ENCODE measurements at regions not wholly inside any gene's neighbourhood (a gene's known extent, or its start where the extent isn't known, plus 50 kb on each side); places are given as distances from the start of the nearest gene placed in this dataset.
"Not testable (repeated sequence)": the region's sequence is repeated elsewhere in the genome, so short reads cannot be mapped to it uniquely, and the experiment has no call there.

- H3K27me3 ChIP-seq (ENCODE audit: control insufficient read depth in 1 of 2, insufficient read depth in 2 of 2, low read length in 2 of 2) = no peaks in the 10 kb centered on the region
- 86 to 91% methylated on average over 3 of the region's 3 CpGs for WGBS, 2 donors
- peak overlapping the region in 1 of 2 donors; percentile 37 for H3K27ac ChIP-seq (ENCODE audit: low read depth in 2 of 2, low read length in 1 of 2)
- H3K4me3 ChIP-seq (ENCODE audit: low read depth in 1 of 2, low read length in 2 of 2) = no peak overlapping the region
- H3K9me3 ChIP-seq (ENCODE audit: control insufficient read depth in 2 of 2, insufficient read depth in 1 of 2, low read depth in 1 of 2, low read length in 1 of 2) = no peaks in the 10 kb centered on the region
- H3K4me1 ChIP-seq (ENCODE audit: control insufficient read depth in 2 of 2, insufficient read depth in 2 of 2, low read length in 1 of 2) = peaks cover 0 to 4% of the 10 kb centered on the region in 2 donors
- no peaks in the 10 kb centered on the region for H3K36me3 ChIP-seq (ENCODE audit: control insufficient read depth in 2 of 2, insufficient read depth in 2 of 2, low read length in 1 of 2)
Measured at GRCh38 chr2:62654876-62655359, 50.6 kb upstream of the EHBP1 start.

- H3K4me1 ChIP-seq (ENCODE audit: control insufficient read depth in 2 of 2, insufficient read depth in 2 of 2, low read length in 1 of 2) = peaks cover 0 to 4% of the 10 kb centered on the region in 2 donors
- no peaks in the 10 kb centered on the region for H3K36me3 ChIP-seq (ENCODE audit: control insufficient read depth in 2 of 2, insufficient read depth in 2 of 2, low read length in 1 of 2)
- WGBS, 2 donors = 67 to 71% methylated on average over 3 of the region's 3 CpGs
- H3K27ac ChIP-seq (ENCODE audit: low read depth in 2 of 2, low read length in 1 of 2) = no peak overlapping the region
- H3K27me3 ChIP-seq (ENCODE audit: control insufficient read depth in 1 of 2, insufficient read depth in 2 of 2, low read length in 2 of 2) = no peaks in the 10 kb centered on the region
- H3K9me3 ChIP-seq (ENCODE audit: control insufficient read depth in 2 of 2, insufficient read depth in 1 of 2, low read depth in 1 of 2, low read length in 1 of 2) = no peaks in the 10 kb centered on the region
- H3K4me3 ChIP-seq (ENCODE audit: low read depth in 1 of 2, low read length in 2 of 2) = no peak overlapping the region
Measured at GRCh38 chr2:62654423-62654791, 51.1 kb upstream of the EHBP1 start.

- H3K27me3 ChIP-seq (ENCODE audit: control insufficient read depth in 1 of 2, insufficient read depth in 2 of 2, low read length in 2 of 2) = no peaks in the 10 kb centered on the region
- no peak overlapping the region for H3K4me3 ChIP-seq (ENCODE audit: low read depth in 1 of 2, low read length in 2 of 2)
- H3K36me3 ChIP-seq (ENCODE audit: control insufficient read depth in 2 of 2, insufficient read depth in 2 of 2, low read length in 1 of 2) = no peaks in the 10 kb centered on the region
- no peaks in the 10 kb centered on the region for H3K9me3 ChIP-seq (ENCODE audit: control insufficient read depth in 2 of 2, insufficient read depth in 1 of 2, low read depth in 1 of 2, low read length in 1 of 2)
- WGBS, 2 donors = 37 to 43% methylated on average over 5 of the region's 5 CpGs
- no peak overlapping the region for H3K27ac ChIP-seq (ENCODE audit: low read depth in 2 of 2, low read length in 1 of 2)
- H3K4me1 ChIP-seq (ENCODE audit: control insufficient read depth in 2 of 2, insufficient read depth in 2 of 2, low read length in 1 of 2) = peaks cover 0 to 4% of the 10 kb centered on the region in 2 donors
Measured at GRCh38 chr2:62653582-62654422, 51.7 kb upstream of the EHBP1 start.

- H3K36me3 ChIP-seq (ENCODE audit: control insufficient read depth in 2 of 2, insufficient read depth in 2 of 2, low read length in 1 of 2); H3K4me1 ChIP-seq (ENCODE audit: control insufficient read depth in 2 of 2, insufficient read depth in 2 of 2, low read length in 1 of 2); H3K4me3 ChIP-seq (ENCODE audit: low read depth in 1 of 2, low read length in 2 of 2); H3K27ac ChIP-seq (ENCODE audit: low read depth in 2 of 2, low read length in 1 of 2); H3K9me3 ChIP-seq (ENCODE audit: control insufficient read depth in 2 of 2, insufficient read depth in 1 of 2, low read depth in 1 of 2, low read length in 1 of 2); H3K27me3 ChIP-seq (ENCODE audit: control insufficient read depth in 1 of 2, insufficient read depth in 2 of 2, low read length in 2 of 2): not testable (repeated sequence)
- WGBS, 2 donors = 77% methylated on average over 2 of the region's 2 CpGs; no CpG with 5 or more reads in 1 of the 2 donors
Measured at GRCh38 chr2:62649087-62649486, 56.4 kb upstream of the EHBP1 start.

- no peak overlapping the region for H3K27ac ChIP-seq (ENCODE audit: low read depth in 2 of 2, low read length in 1 of 2)
- 58 to 74% methylated on average over 4 of the region's 4 CpGs for WGBS, 2 donors
- no peaks in the 10 kb centered on the region for H3K27me3 ChIP-seq (ENCODE audit: control insufficient read depth in 1 of 2, insufficient read depth in 2 of 2, low read length in 2 of 2)
- H3K4me1 ChIP-seq (ENCODE audit: control insufficient read depth in 2 of 2, insufficient read depth in 2 of 2, low read length in 1 of 2) = no peaks in the 10 kb centered on the region
- H3K4me3 ChIP-seq (ENCODE audit: low read depth in 1 of 2, low read length in 2 of 2) = no peak overlapping the region
- no peaks in the 10 kb centered on the region for H3K36me3 ChIP-seq (ENCODE audit: control insufficient read depth in 2 of 2, insufficient read depth in 2 of 2, low read length in 1 of 2)
- no peaks in the 10 kb centered on the region for H3K9me3 ChIP-seq (ENCODE audit: control insufficient read depth in 2 of 2, insufficient read depth in 1 of 2, low read depth in 1 of 2, low read length in 1 of 2)
Measured at GRCh38 chr2:62643100-62643471, 62.4 kb upstream of the EHBP1 start.

GRCh38 chr2:62642429-62643099 is 62.9 kb upstream of the EHBP1 start:
- Histone ChIP-seq H3K9me3 (ENCODE audit: control insufficient read depth in 2 of 2, insufficient read depth in 1 of 2, low read depth in 1 of 2, low read length in 1 of 2) (no peaks in the 10 kb centered on the region), H3K27ac (ENCODE audit: low read depth in 2 of 2, low read length in 1 of 2) (no peak overlapping the region), H3K4me3 (ENCODE audit: low read depth in 1 of 2, low read length in 2 of 2) (no peak overlapping the region), H3K36me3 (ENCODE audit: control insufficient read depth in 2 of 2, insufficient read depth in 2 of 2, low read length in 1 of 2) (no peaks in the 10 kb centered on the region), H3K27me3 (ENCODE audit: control insufficient read depth in 1 of 2, insufficient read depth in 2 of 2, low read length in 2 of 2) (no peaks in the 10 kb centered on the region), H3K4me1 (ENCODE audit: control insufficient read depth in 2 of 2, insufficient read depth in 2 of 2, low read length in 1 of 2) (no peaks in the 10 kb centered on the region)
- 71 to 75% methylated on average over 2 of the region's 2 CpGs for WGBS, 2 donors

GRCh38 chr2:62641936-62642335 is 63.6 kb upstream of the EHBP1 start:
- H3K36me3 ChIP-seq (ENCODE audit: control insufficient read depth in 2 of 2, insufficient read depth in 2 of 2, low read length in 1 of 2) = no peaks in the 10 kb centered on the region
- no peaks in the 10 kb centered on the region for H3K4me1 ChIP-seq (ENCODE audit: control insufficient read depth in 2 of 2, insufficient read depth in 2 of 2, low read length in 1 of 2)
- H3K4me3 ChIP-seq (ENCODE audit: low read depth in 1 of 2, low read length in 2 of 2) = no peak overlapping the region
- H3K9me3 ChIP-seq (ENCODE audit: control insufficient read depth in 2 of 2, insufficient read depth in 1 of 2, low read depth in 1 of 2, low read length in 1 of 2) = no peaks in the 10 kb centered on the region
- no peaks in the 10 kb centered on the region for H3K27me3 ChIP-seq (ENCODE audit: control insufficient read depth in 1 of 2, insufficient read depth in 2 of 2, low read length in 2 of 2)
- H3K27ac ChIP-seq (ENCODE audit: low read depth in 2 of 2, low read length in 1 of 2) = no peak overlapping the region
- WGBS, 2 donors = 48 to 57% methylated on average over 4 of the region's 4 CpGs

- H3K9me3 ChIP-seq (ENCODE audit: control insufficient read depth in 2 of 2, insufficient read depth in 1 of 2, low read depth in 1 of 2, low read length in 1 of 2) = no peaks in the 10 kb centered on the region
- no peaks in the 10 kb centered on the region for H3K4me1 ChIP-seq (ENCODE audit: control insufficient read depth in 2 of 2, insufficient read depth in 2 of 2, low read length in 1 of 2)
- no peak overlapping the region for H3K4me3 ChIP-seq (ENCODE audit: low read depth in 1 of 2, low read length in 2 of 2)
- WGBS, 2 donors = 69 to 77% methylated on average over 1 of the region's 1 CpG
- no peak overlapping the region for H3K27ac ChIP-seq (ENCODE audit: low read depth in 2 of 2, low read length in 1 of 2)
- no peaks in the 10 kb centered on the region for H3K36me3 ChIP-seq (ENCODE audit: control insufficient read depth in 2 of 2, insufficient read depth in 2 of 2, low read length in 1 of 2)
- no peaks in the 10 kb centered on the region for H3K27me3 ChIP-seq (ENCODE audit: control insufficient read depth in 1 of 2, insufficient read depth in 2 of 2, low read length in 2 of 2)
Measured at GRCh38 chr2:62641410-62641843, 64.1 kb upstream of the EHBP1 start.

GRCh38 chr2:62631160-62632085 is 74.1 kb upstream of the EHBP1 start:
- H3K27ac ChIP-seq (ENCODE audit: low read depth in 2 of 2, low read length in 1 of 2) = no peak overlapping the region
- H3K4me3 ChIP-seq (ENCODE audit: low read depth in 1 of 2, low read length in 2 of 2) = no peak overlapping the region
- H3K4me1 ChIP-seq (ENCODE audit: control insufficient read depth in 2 of 2, insufficient read depth in 2 of 2, low read length in 1 of 2) = peaks cover 0 to 3% of the 10 kb centered on the region in 2 donors
- H3K36me3 ChIP-seq (ENCODE audit: control insufficient read depth in 2 of 2, insufficient read depth in 2 of 2, low read length in 1 of 2) = no peaks in the 10 kb centered on the region
- WGBS, 2 donors = 83 to 92% methylated on average over 4 to 5 of the region's 5 CpGs
- peaks cover 0 to 3% of the 10 kb centered on the region in 2 donors for H3K9me3 ChIP-seq (ENCODE audit: control insufficient read depth in 2 of 2, insufficient read depth in 1 of 2, low read depth in 1 of 2, low read length in 1 of 2)
- H3K27me3 ChIP-seq (ENCODE audit: control insufficient read depth in 1 of 2, insufficient read depth in 2 of 2, low read length in 2 of 2) = no peaks in the 10 kb centered on the region
